H9 (cell line): ENCODE measurements at regions not wholly inside any gene's neighbourhood (a gene's known extent, or its start where the extent isn't known, plus 50 kb on each side); places are given as distances from the start of the nearest gene placed in this dataset.

Experiments
- DNase-seq: peaks from one replicate; pipeline ENCODE4 v3.0.0-alpha.2; 2017
- H2AFZ ChIP-seq: one replicate; pipeline ENCODE4 v1.6.1; 2013; ENCODE audit warnings: mild to moderate bottlenecking, low read length, control low read depth, moderate library complexity
- H2AK5ac ChIP-seq: 2 replicates; pipeline ENCODE4 v1.6.1; 2013; ENCODE audit warnings: low read length, control low read depth, mixed read lengths; ENCODE audit not compliant: insufficient read length
- H2BK120ac ChIP-seq: one replicate; pipeline ENCODE4 v1.6.1; 2013; ENCODE audit warnings: low read depth, mild to moderate bottlenecking, low read length, control low read depth, inconsistent platforms; ENCODE audit not compliant: poor library complexity, severe bottlenecking
- H2BK12ac ChIP-seq: 2 replicates; pipeline ENCODE4 v1.6.1; 2013; ENCODE audit warnings: low read length, control low read depth, mixed read lengths, low read depth; ENCODE audit not compliant: insufficient read length
- H2BK15ac ChIP-seq: 2 replicates; pipeline ENCODE4 v1.6.1; 2013; ENCODE audit warnings: low read depth, low read length, control low read depth
- H2BK20ac ChIP-seq: one replicate; pipeline ENCODE4 v1.6.1; 2013; ENCODE audit warnings: low read depth, mild to moderate bottlenecking, low read length, control low read depth, inconsistent platforms; ENCODE audit not compliant: poor library complexity, severe bottlenecking
- H2BK5ac ChIP-seq: 2 replicates; pipeline ENCODE4 v1.6.1; 2013; ENCODE audit warnings: low read length, control low read depth, mixed read lengths; ENCODE audit not compliant: insufficient read length
- H3K14ac ChIP-seq: 2 replicates; pipeline ENCODE4 v1.6.1; 2013; ENCODE audit warnings: low read length, control low read depth; ENCODE audit not compliant: insufficient read depth
- H3K18ac ChIP-seq: 2 replicates; pipeline ENCODE4 v1.6.1; 2013; ENCODE audit warnings: low read depth, mild to moderate bottlenecking, mixed read lengths, low read length, control low read depth; ENCODE audit not compliant: insufficient read length
- H3K23ac ChIP-seq: 2 replicates; pipeline ENCODE4 v1.6.1; 2013; ENCODE audit warnings: low read length, control low read depth, mixed read lengths, low read depth; ENCODE audit not compliant: insufficient read length
- H3K23me2 ChIP-seq: 2 replicates; pipeline ENCODE4 v1.6.1; 2013; ENCODE audit warnings: low read depth, mild to moderate bottlenecking, mixed read lengths, low read length, control low read depth; ENCODE audit not compliant: insufficient read length, poor library complexity, severe bottlenecking
- H3K27ac ChIP-seq: 2 replicates; pipeline ENCODE4 v1.5.1; 2013; ENCODE audit warnings: low read length, control low read depth, mixed read lengths, low read depth; ENCODE audit not compliant: insufficient read length
- H3K27me3 ChIP-seq: 2 replicates; pipeline ENCODE4 v1.6.1; 2013; ENCODE audit warnings: low read length, control low read depth, inconsistent platforms; ENCODE audit not compliant: insufficient read depth
- H3K4ac ChIP-seq: 2 replicates; pipeline ENCODE4 v1.6.1; 2013; ENCODE audit warnings: low read depth, mild to moderate bottlenecking, control low read depth, inconsistent platforms, low read length, moderate library complexity
- H3K4me1 ChIP-seq: 2 replicates; pipeline ENCODE4 v1.6.1; 2013; ENCODE audit warnings: low read length, control low read depth, inconsistent platforms; ENCODE audit not compliant: insufficient read depth
- H3K4me2 ChIP-seq: 2 replicates; pipeline ENCODE4 v1.6.1; 2013; ENCODE audit warnings: low read length, control low read depth, mixed read lengths; ENCODE audit not compliant: insufficient read length, insufficient read depth
- H3K56ac ChIP-seq: 2 replicates; pipeline ENCODE4 v1.6.1; 2013; ENCODE audit warnings: low read depth, mild to moderate bottlenecking, mixed read lengths, low read length, control low read depth; ENCODE audit not compliant: insufficient read length
- H3K79me1 ChIP-seq: 2 replicates; pipeline ENCODE4 v1.6.1; 2013; ENCODE audit warnings: low read depth, mild to moderate bottlenecking, moderate library complexity, low read length, control low read depth, inconsistent platforms; ENCODE audit not compliant: insufficient read depth, poor library complexity, severe bottlenecking
- H3K79me2 ChIP-seq: 2 replicates; pipeline ENCODE4 v1.6.1; 2013; ENCODE audit warnings: low read length, control low read depth, inconsistent platforms; ENCODE audit not compliant: insufficient read depth
- H3K9ac ChIP-seq: 2 replicates; pipeline ENCODE4 v1.6.1; 2013; ENCODE audit warnings: low read length, control low read depth, mixed read lengths; ENCODE audit not compliant: insufficient read length; ENCODE audit errors: extremely low read depth
- H3K9me3 ChIP-seq: one replicate; pipeline ENCODE4 v1.6.1; 2013; ENCODE audit warnings: low read depth, low read length, inconsistent platforms; ENCODE audit not compliant: control insufficient read depth
- H3T11ph ChIP-seq: one replicate; pipeline ENCODE4 v1.6.1; 2013; ENCODE audit warnings: mild to moderate bottlenecking, low read length, control low read depth, inconsistent platforms
- H4K20me1 ChIP-seq: one replicate; pipeline ENCODE4 v1.6.1; 2013; ENCODE audit not compliant: control insufficient read depth, insufficient read length, insufficient read depth
- H4K5ac ChIP-seq: 2 replicates; pipeline ENCODE4 v1.6.1; 2013; ENCODE audit warnings: low read depth, mild to moderate bottlenecking, mixed read lengths, low read length, control low read depth; ENCODE audit not compliant: insufficient read length
- H4K8ac ChIP-seq: replicated peaks from 2 replicates; pipeline ENCODE4 v1.6.1; 2013; ENCODE audit warnings: low read length, control low read depth, mixed read lengths, low read depth; ENCODE audit not compliant: insufficient read length
- H4K91ac ChIP-seq: 2 replicates; pipeline ENCODE4 v1.6.1; 2013; ENCODE audit warnings: low read depth, mild to moderate bottlenecking, moderate library complexity, mixed read lengths, low read length, control low read depth; ENCODE audit not compliant: insufficient read length
- H3K27ac Mint-ChIP-seq, 3 experiments: 2 replicates in 2 of 3; 3 replicates in 1 of 3; pipeline ENCODE4 v1.8.0; 2020 to 2021; ENCODE audit warnings: mixed read lengths in 3 of 3, mild to moderate bottlenecking in 1 of 3, moderate library complexity in 1 of 3
- H3K27me3 Mint-ChIP-seq: 2 replicates; pipeline ENCODE4 v1.8.0; 2021; ENCODE audit warnings: low read depth, mild to moderate bottlenecking, moderate library complexity, mixed read lengths
- H3K36me3 Mint-ChIP-seq, 3 experiments: 2 replicates in 2 of 3; 3 replicates in 1 of 3; pipeline ENCODE4 v1.8.0; 2020 to 2021; ENCODE audit warnings: low read depth in 3 of 3, mixed read lengths in 3 of 3; ENCODE audit not compliant: insufficient read depth in 1 of 3
- H3K4me1 Mint-ChIP-seq, 2 experiments: 2 replicates each; pipeline ENCODE4 v1.8.0; 2020; ENCODE audit warnings: mixed read lengths in 2 of 2
- H3K4me3 Mint-ChIP-seq, 2 experiments: 2 replicates in 1 of 2; 3 replicates in 1 of 2; pipeline ENCODE4 v1.8.0; 2020 to 2021; ENCODE audit warnings: mild to moderate bottlenecking in 2 of 2, mixed read lengths in 2 of 2, moderate library complexity in 1 of 2
- H3K9me3 Mint-ChIP-seq, 2 experiments: 2 replicates in 1 of 2; 3 replicates in 1 of 2; pipeline ENCODE4 v1.8.0; 2020; ENCODE audit warnings: mild to moderate bottlenecking in 2 of 2, mixed read lengths in 2 of 2, moderate library complexity in 1 of 2
- CTCF ChIP-seq: fragments of 200-600 bp; sonication (generic); conservative IDR thresholded peaks from 3 replicates; pipeline ENCODE4 v1.8.0; 2021; ENCODE audit warnings: antibody characterized with exemption, mild to moderate bottlenecking
- WGBS: extraction: QIAGEN DNeasy Blood & Tissue Kit; methylation state at CpG from one replicate; pipeline ENCODE4 v1.1.7; 2013; ENCODE audit warnings: missing lambda C conversion rate, low lambda C conversion rate, mixed read lengths; ENCODE audit not compliant: insufficient read length; ENCODE audit errors: extremely low coverage; 5-methylcytosine and 5-hydroxymethylcytosine counted together

DNA sequence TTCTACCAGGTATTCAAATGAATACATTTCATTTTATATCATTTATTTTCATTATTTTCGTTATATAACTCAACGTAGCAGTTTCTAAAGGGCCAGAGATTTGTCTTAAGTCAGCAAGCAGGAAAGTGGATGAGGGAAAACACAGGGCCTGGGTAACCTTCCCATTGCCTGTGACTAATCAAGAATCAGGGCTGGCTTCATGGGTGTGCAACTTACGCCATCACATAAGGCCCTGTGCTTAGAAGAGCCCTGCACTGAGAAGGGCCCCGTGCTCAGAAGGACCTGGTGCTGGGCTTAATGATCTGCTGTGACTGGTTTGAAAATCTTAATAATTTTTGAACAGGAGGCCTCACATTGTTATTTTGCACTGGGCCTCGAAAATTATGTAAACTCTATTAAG is 65.4 kb upstream of the FAM9C start:
- no peak overlapping the region for H2AK5ac ChIP-seq
- Mint-ChIP-seq H3K4me3 (no peak overlapping the region), H3K27ac (no peak overlapping the region), H3K4me1 (peaks cover 0 to 3% of the 10 kb centered on the region in 2 experiments; a peak in 1 of 4 replicates), H3K27me3 (no peaks in the 10 kb centered on the region), H3K9me3 (peaks cover 59 to 60% of the 10 kb centered on the region in 2 experiments), H3K36me3 (peaks cover 7 to 10% (median 10%) of the 10 kb centered on the region in 3 experiments)
- H3K4me1 ChIP-seq: no peaks in the 10 kb centered on the region
- no peak overlapping the region for H4K8ac ChIP-seq
- DNase-seq: no peak
- H4K20me1 ChIP-seq: no peaks in the 10 kb centered on the region
- no peaks in the 10 kb centered on the region for H3K79me2 ChIP-seq
- no peak overlapping the region for H4K5ac ChIP-seq
- H4K91ac ChIP-seq: no peak overlapping the region
- no peaks in the 10 kb centered on the region for H3K9me3 ChIP-seq
- H3K27me3 ChIP-seq: no peaks in the 10 kb centered on the region
- H3K27ac ChIP-seq: no peak overlapping the region
- H3K4me2 ChIP-seq: no peak overlapping the region
- no peaks in the 10 kb centered on the region for H3K79me1 ChIP-seq
- 100% methylated on average over 2 of the region's 5 CpGs for WGBS
- no peak overlapping the region for H3T11ph ChIP-seq
- no peak overlapping the region for H2BK12ac ChIP-seq
- no peak overlapping the region for H2BK5ac ChIP-seq
- no peak overlapping the region for H2BK15ac ChIP-seq
- H2BK120ac ChIP-seq: no peak overlapping the region
- no peak overlapping the region for H3K9ac ChIP-seq
- no peak overlapping the region for H2BK20ac ChIP-seq
- H3K14ac ChIP-seq: no peak overlapping the region
- H3K23ac ChIP-seq: no peak overlapping the region
- H3K4ac ChIP-seq: no peak overlapping the region
- no peak overlapping the region for H2AFZ ChIP-seq
- no peak for TF ChIP-seq CTCF
- H3K18ac ChIP-seq: no peak overlapping the region
- H3K23me2 ChIP-seq: no peaks in the 10 kb centered on the region
- H3K56ac ChIP-seq: no peak overlapping the region
